ENCODE measurements at regions not wholly inside any gene's neighbourhood (a gene's known extent, or its start where the extent isn't known, plus 50 kb on each side); places are given as distances from the start of the nearest gene placed in this dataset.

DNA sequence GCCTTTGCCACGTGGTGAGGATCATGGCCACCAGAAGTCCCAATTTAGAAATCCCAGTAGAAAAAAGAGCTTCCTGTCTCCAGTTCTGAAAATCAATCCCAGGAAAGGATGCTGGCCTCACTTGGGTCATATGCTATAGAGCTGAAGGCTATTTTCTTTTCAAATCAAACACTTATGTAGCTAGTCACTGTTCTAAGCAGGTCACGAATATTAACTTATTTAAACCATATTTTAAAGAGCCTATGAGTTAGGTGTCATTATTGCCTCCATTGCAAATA is 97.5 kb downstream of the VCPKMT start:
- no peak overlapping the region for H3K4me3 ChIP-seq (ENCODE audit: extremely low read depth in 1 of 4, insufficient read depth in 2 of 4, low read depth in 3 of 4, low read length in 4 of 4)
- H3K56ac ChIP-seq (replicated peaks; ENCODE audit: insufficient read length, low read depth, low read length) = no peak overlapping the region
- no peak overlapping the region for H2AFZ ChIP-seq (ENCODE audit: low read length)
- H2BK5ac ChIP-seq (ENCODE audit: low read depth, low read length) = no peak overlapping the region
- H3K79me1 ChIP-seq (ENCODE audit: low read depth, low read length) = no peaks in the 10 kb centered on the region
- WGBS, 2 experiments (ENCODE audit: extremely low coverage in 1 of 2, insufficient coverage in 1 of 2, insufficient read length in 1 of 2, insufficient replicate concordance in 2 of 2, low coverage in 1 of 2, low lambda C conversion rate in 2 of 2, missing lambda C conversion rate in 1 of 2) = 85% methylated on average over 2 of the region's 2 CpGs; no CpG with 5 or more reads in 1 of the 2 experiments
- no peaks in the 10 kb centered on the region for H3K9me3 ChIP-seq (ENCODE audit: insufficient read depth in 2 of 2, low read depth in 1 of 2, low read length in 1 of 2)
- FAIRE-seq (no peak), DNase-seq (ENCODE audit: low read depth in 1 of 2, low spot score in 2 of 2) (no peak)
- H3K79me2 ChIP-seq (ENCODE audit: control insufficient read depth in 1 of 2, insufficient read depth in 2 of 2, low read length in 2 of 2) = no peaks in the 10 kb centered on the region
- no peaks in the 10 kb centered on the region for H4K20me1 ChIP-seq (replicated peaks in 1 of 2; ENCODE audit: control insufficient read depth in 1 of 2, insufficient read depth in 2 of 2, low read length in 2 of 2)
- no peak overlapping the region for H3K4me2 ChIP-seq (ENCODE audit: insufficient read depth in 1 of 2, low read depth in 2 of 2, low read length in 2 of 2)
- no peak overlapping the region for H3K4ac ChIP-seq (replicated peaks; ENCODE audit: insufficient read length, low read depth, low read length)
- no peak overlapping the region for H4K91ac ChIP-seq (replicated peaks; ENCODE audit: insufficient read length, low read length)
- no peaks in the 10 kb centered on the region for H3K4me1 ChIP-seq (replicated peaks in 1 of 4; ENCODE audit: control insufficient read depth in 3 of 4, insufficient read depth in 4 of 4, low read length in 3 of 4)
- no peak overlapping the region for H4K8ac ChIP-seq (ENCODE audit: extremely low read depth, insufficient read depth, low read length)
- no peak overlapping the region for H2AK5ac ChIP-seq (ENCODE audit: low read depth, low read length)
- H3K27ac ChIP-seq (ENCODE audit: low read depth, low read length) = no peak overlapping the region
- ChIA-PET CTCF (ENCODE audit: partially characterized antibody) (interaction anchor here (1.3 to 3.1 kb wide), 3 partner anchors 11 to 75 kb away, joined by 3 to 14 read pairs (median 4); no protein-coding TSS in a partner anchor), POLR2A (ENCODE audit: partially characterized antibody) (no interaction called here)
- no peak overlapping the region for H2BK15ac ChIP-seq (ENCODE audit: low read length)
- H2BK20ac ChIP-seq (ENCODE audit: low read length) = no peak overlapping the region
- H3K27me3 ChIP-seq (replicated peaks in 1 of 4; ENCODE audit: control insufficient read depth in 3 of 4, extremely low read depth in 1 of 4, insufficient read depth in 3 of 4, low read length in 3 of 4) = no peaks in the 10 kb centered on the region; a peak in 1 of 7 replicates
- H3K23ac ChIP-seq (ENCODE audit: insufficient read length) = no peak overlapping the region
- no peak overlapping the region for H4K5ac ChIP-seq (ENCODE audit: insufficient read length, low read depth, low read length)
- no peaks in the 10 kb centered on the region for H3K36me3 ChIP-seq (ENCODE audit: control insufficient read depth in 2 of 4, insufficient read depth in 4 of 4, low read length in 3 of 4)
- H3K23me2 ChIP-seq (ENCODE audit: low read depth, low read length) = no peaks in the 10 kb centered on the region; the same call in 1 of the 2 replicates
- H2BK12ac ChIP-seq (ENCODE audit: low read depth, low read length) = no peak overlapping the region
- H3K14ac ChIP-seq (ENCODE audit: insufficient read length) = no peak overlapping the region
- TF ChIP-seq ZNF274 (IDR thresholded peaks at IDR 0.05; ENCODE audit: borderline replicate concordance, extremely low read depth, low read length) (no peak), BCL11A (IDR thresholded peaks at IDR 0.05; ENCODE audit: low read depth in 2 of 2, low read length in 2 of 2) (no peak), USF2 (IDR thresholded peaks at IDR 0.05; ENCODE audit: low read length) (no peak), RFX5 (IDR thresholded peaks at IDR 0.05; ENCODE audit: borderline replicate concordance, low read depth, low read length) (no peak)
- no peak overlapping the region for H2BK120ac ChIP-seq (replicated peaks; ENCODE audit: low read depth, low read length)
- no peak overlapping the region; the same call in 1 of the 2 replicates for H3K18ac ChIP-seq (ENCODE audit: extremely low read depth, low read length)
- H3K9ac ChIP-seq (replicated peaks in 1 of 4; ENCODE audit: extremely low read depth in 1 of 4, low read depth in 3 of 4, low read length in 3 of 4) = no peak overlapping the region

All from H1 (cell line).